K562 (cell line): ENCODE measurements at regions not wholly inside any gene's neighbourhood (a gene's known extent, or its start where the extent isn't known, plus 50 kb on each side); places are given as distances from the start of the nearest gene placed in this dataset.

Source experiments
- E2F6 ChIP-seq, 2 experiments: IDR thresholded peaks; 2 replicates each; pipeline ENCODE4 v1.6.1; 2011; ENCODE audit warnings: borderline replicate concordance in 1 of 2, control low read depth in 1 of 2, low read depth in 1 of 2, low read length in 1 of 2, mild to moderate bottlenecking in 1 of 2, mixed read lengths in 1 of 2, moderate library complexity in 1 of 2; ENCODE audit not compliant: insufficient read depth in 1 of 2, insufficient read length in 1 of 2, poor library complexity in 1 of 2, severe bottlenecking in 1 of 2; ENCODE audit errors: extremely low read depth in 1 of 2
- GTF2E2 ChIP-seq: fragments of 200-800 bp; sonication (Bioruptor generic); IDR thresholded peaks from 2 replicates; pipeline ENCODE4 v1.6.1; 2016; ENCODE audit warnings: missing genetic modification characterization, missing compliant biosample characterization
- MTF1 ChIP-seq: fragments of 250-450 bp; sonication (Bioruptor Pico); IDR thresholded peaks from 2 replicates; pipeline ENCODE4 v1.9.0; 2021; ENCODE audit warnings: moderate library complexity, mild to moderate bottlenecking, inconsistent platforms, borderline replicate concordance
- PATZ1 ChIP-seq: fragments of 250-450 bp; sonication (Bioruptor Pico); IDR thresholded peaks from 2 replicates; pipeline ENCODE4 v1.5.0; 2020; ENCODE audit warnings: mild to moderate bottlenecking, borderline replicate concordance
- SMAD2 ChIP-seq: fragments of 150-350 bp; IDR thresholded peaks from 2 replicates; pipeline ENCODE4 v1.6.1; 2014; ENCODE audit warnings: low read depth, mild to moderate bottlenecking, low read length
- SMARCA5 ChIP-seq: fragments of 450-650 bp; IDR thresholded peaks from 2 replicates; pipeline ENCODE4 v1.6.1; 2016
- SRSF3 ChIP-seq: fragments of 200-400 bp; formaldehyde crosslinking; IDR thresholded peaks from 2 replicates; pipeline ENCODE4 v1.6.1; 2016; ENCODE audit warnings: mild to moderate bottlenecking, low read length, moderate library complexity; ENCODE audit not compliant: insufficient read depth

GRCh38 chr7:25862261-25863004, 289.6 kb upstream of the NFE2L3 start (continued):
- TF ChIP-seq E2F6 (IDR thresholded peaks at IDR 0.05; ENCODE audit: borderline replicate concordance in 1 of 2, extremely low read depth in 1 of 2, insufficient read depth in 1 of 2, insufficient read length in 1 of 2, low read depth in 1 of 2, low read length in 1 of 2, poor library complexity in 1 of 2, severe bottlenecking in 1 of 2) (peak in 1 of 2 experiments; percentile 58), GTF2E2 (tag) (no peak), SMARCA5 (no peak), SMAD2 (no peak), SRSF3 (no peak), PATZ1 (CRISPR knock-in tag) (no peak), MTF1 (CRISPR knock-in tag) (no peak)
